Suprapubic skin (tissue), 3 donors: ENCODE measurements at regions not wholly inside any gene's neighbourhood (a gene's known extent, or its start where the extent isn't known, plus 50 kb on each side); places are given as distances from the start of the nearest gene placed in this dataset.

Source experiments
- POLR2A ChIP-seq, 2 donors: fragments of 450-650 bp; IDR thresholded peaks; one replicate each; pipeline ENCODE4 v1.6.1; 2017; ENCODE audit warnings: antibody characterized with exemption in 2 of 2, mild to moderate bottlenecking in 2 of 2, moderate library complexity in 2 of 2
- TF ChIP-seq, protein P1 (sequence below), 2 donors: fragments of 200-600 bp in 1 of 2; fragments of 450-650 bp in 1 of 2; sonication (generic) in 1 of 2; IDR thresholded peaks; one replicate each; pipeline ENCODE4 v1.5.1; 2016 to 2019; ENCODE audit warnings: antibody characterized with exemption in 2 of 2, mild to moderate bottlenecking in 1 of 2, moderate library complexity in 1 of 2

DNA sequence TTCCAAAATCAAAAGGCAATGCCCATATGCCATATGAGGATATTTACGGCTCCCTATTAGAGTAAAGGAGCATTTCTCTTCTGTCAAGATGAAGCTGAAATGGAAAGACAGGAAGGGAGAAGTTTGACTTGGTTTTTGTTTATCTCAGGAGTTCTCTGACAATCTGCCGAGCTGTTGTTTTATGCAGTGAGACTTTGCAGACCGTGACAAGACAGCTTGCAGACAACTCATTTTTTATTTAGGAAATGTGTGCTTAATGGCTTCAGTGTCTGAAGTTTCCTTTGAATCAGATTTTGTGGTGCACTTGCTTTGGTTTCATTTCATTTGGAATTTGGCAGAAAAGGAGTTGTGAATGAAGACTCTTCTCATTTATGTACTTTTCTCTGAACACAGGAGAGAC lies 145.4 kb downstream of the C12orf50 start:
- TF ChIP-seq, protein P1, sequence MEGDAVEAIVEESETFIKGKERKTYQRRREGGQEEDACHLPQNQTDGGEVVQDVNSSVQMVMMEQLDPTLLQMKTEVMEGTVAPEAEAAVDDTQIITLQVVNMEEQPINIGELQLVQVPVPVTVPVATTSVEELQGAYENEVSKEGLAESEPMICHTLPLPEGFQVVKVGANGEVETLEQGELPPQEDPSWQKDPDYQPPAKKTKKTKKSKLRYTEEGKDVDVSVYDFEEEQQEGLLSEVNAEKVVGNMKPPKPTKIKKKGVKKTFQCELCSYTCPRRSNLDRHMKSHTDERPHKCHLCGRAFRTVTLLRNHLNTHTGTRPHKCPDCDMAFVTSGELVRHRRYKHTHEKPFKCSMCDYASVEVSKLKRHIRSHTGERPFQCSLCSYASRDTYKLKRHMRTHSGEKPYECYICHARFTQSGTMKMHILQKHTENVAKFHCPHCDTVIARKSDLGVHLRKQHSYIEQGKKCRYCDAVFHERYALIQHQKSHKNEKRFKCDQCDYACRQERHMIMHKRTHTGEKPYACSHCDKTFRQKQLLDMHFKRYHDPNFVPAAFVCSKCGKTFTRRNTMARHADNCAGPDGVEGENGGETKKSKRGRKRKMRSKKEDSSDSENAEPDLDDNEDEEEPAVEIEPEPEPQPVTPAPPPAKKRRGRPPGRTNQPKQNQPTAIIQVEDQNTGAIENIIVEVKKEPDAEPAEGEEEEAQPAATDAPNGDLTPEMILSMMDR (IDR thresholded peaks at IDR 0.05): no peak
- TF ChIP-seq POLR2A (IDR thresholded peaks at IDR 0.05): no peak
